GM12865 (cell line): ENCODE measurements at regions not wholly inside any gene's neighbourhood (a gene's known extent, or its start where the extent isn't known, plus 50 kb on each side); places are given as distances from the start of the nearest gene placed in this dataset.
"Not testable (repeated sequence)": the region's sequence is repeated elsewhere in the genome, so short reads cannot be mapped to it uniquely, and the experiment has no call there.

Experiments used
- DNase-seq: peaks from one replicate; pipeline ENCODE4 v3.0.0; 2010; ENCODE audit warnings: low read depth
- H3K4me3 ChIP-seq: 2 replicates; pipeline ENCODE4 v1.5.1; 2011; ENCODE audit warnings: mild to moderate bottlenecking, low read depth, low read length, control low read depth
- CTCF ChIP-seq: IDR thresholded peaks from 2 replicates; pipeline ENCODE4 v1.5.1; 2011; ENCODE audit warnings: low read length, control low read depth, low read depth, inconsistent platforms; ENCODE audit not compliant: insufficient read depth; ENCODE audit errors: missing control alignments

GRCh38 chr4:77510367-77510766, 95.3 kb upstream of the CXCL13 start:
- no peak for DNase-seq
- TF ChIP-seq CTCF: no peak
- H3K4me3 ChIP-seq: no peak overlapping the region

GRCh38 chr4:77525538-77525937, 80.1 kb upstream of the CXCL13 start:
- no peak for DNase-seq
- TF ChIP-seq CTCF: no peak
- H3K4me3 ChIP-seq: no peak overlapping the region

GRCh38 chr4:77527900-77528299, 77.7 kb upstream of the CXCL13 start:
- DNase-seq, H3K4me3 ChIP-seq: not testable (repeated sequence)

GRCh38 chr4:77538144-77538543, 67.5 kb upstream of the CXCL13 start:
- no peak overlapping the region for H3K4me3 ChIP-seq
- no peak for TF ChIP-seq CTCF
- DNase-seq: no peak

GRCh38 chr4:77538574-77539157, 67.0 kb upstream of the CXCL13 start:
- no peak overlapping the region for H3K4me3 ChIP-seq
- TF ChIP-seq CTCF: no peak
- no peak for DNase-seq
